HepG2 (cell line): ENCODE measurements at regions not wholly inside any gene's neighbourhood (a gene's known extent, or its start where the extent isn't known, plus 50 kb on each side); places are given as distances from the start of the nearest gene placed in this dataset.

Experiments
- ATAC-seq: fragments of 200-7000 bp; cut with Tn5 transposase; 3 replicates; pipeline ENCODE4 v1.9.1; 2020; ENCODE audit warnings: mild to moderate bottlenecking, moderate library complexity
- BruUV-seq: library from RNA; stranded (reverse); fragments of 400-500 nt; replicated peaks from 2 replicates; lab custom pipeline; 2021; lab: Mats Ljungman, UMichigan
- CTCF ChIA-PET: fragments of 300-600 bp; formaldehyde crosslinking; extraction: SDS; loops from one replicate; lab custom pipeline; 2021; ENCODE audit warnings: low total read pairs, inconsistent platforms, low intra/inter-chr PET ratio; lab: Yijun Ruan, JAX
- POLR2A ChIA-PET: fragments of 350-600 bp; sonication (Branson Sonifier 250); formaldehyde crosslinking; loops from one replicate; lab custom pipeline; 2020; ENCODE audit warnings: antibody characterized with exemption, inconsistent platforms; lab: Yijun Ruan, JAX
- DNase-seq: peaks from one replicate; pipeline ENCODE4 v3.0.0-alpha.2; 2015; ENCODE audit warnings: low spot score
- FAIRE-seq: peaks from 3 replicates; lab custom pipeline; 2011; peaks lifted over from hg19 to GRCh38; lab: Jason Lieb, UNC
- H2AFZ ChIP-seq: one replicate; pipeline ENCODE4 v1.6.1; 2011; ENCODE audit warnings: low read length, inconsistent platforms
- H3K27ac ChIP-seq: fragments of 300-600 bp; 3 replicates; pipeline ENCODE4 v1.8.0; 2011; ENCODE audit warnings: mixed run types, mild to moderate bottlenecking, mixed read lengths, low read length, inconsistent platforms; ENCODE audit not compliant: insufficient read depth; ENCODE audit errors: extremely low read length
- H3K27me3 ChIP-seq, 2 experiments: fragments of 200-600 bp in 1 of 2; 2 replicates in 1 of 2; 3 replicates in 1 of 2; pipeline versions ENCODE4 v1.6.0 to v1.8.0; 2011; ENCODE audit warnings: low read length in 2 of 2, mild to moderate bottlenecking in 2 of 2, moderate library complexity in 2 of 2, inconsistent platforms in 1 of 2; ENCODE audit not compliant: insufficient read depth in 2 of 2, control insufficient read depth in 1 of 2
- H3K36me3 ChIP-seq, 2 experiments: fragments of 200-600 bp in 1 of 2; replicated peaks in 1 of 2; 2 replicates in 1 of 2; 3 replicates in 1 of 2; pipeline versions ENCODE4 v1.5.1 to v1.8.0; 2011; ENCODE audit warnings: low read length in 2 of 2, inconsistent platforms in 1 of 2; ENCODE audit not compliant: insufficient read depth in 2 of 2, control insufficient read depth in 1 of 2
- H3K4me1 ChIP-seq: 2 replicates; pipeline ENCODE4 v1.5.1; 2012; ENCODE audit warnings: low read length, inconsistent platforms; ENCODE audit not compliant: insufficient read depth
- H3K4me2 ChIP-seq: 2 replicates; pipeline ENCODE4 v1.6.0; 2011; ENCODE audit warnings: low read depth, low read length, inconsistent platforms
- H3K4me3 ChIP-seq, 3 experiments: fragments of 200-600 bp in 1 of 3; sonication (generic), shearing (Covaris generic) in 1 of 3; replicated peaks in 1 of 3; 2 replicates each; pipeline ENCODE4 v1.5.1; 2011 to 2016; ENCODE audit warnings: low read length in 3 of 3, inconsistent platforms in 2 of 3, low read depth in 2 of 3, mild to moderate bottlenecking in 2 of 3, control low read depth in 1 of 3, mixed read lengths in 1 of 3; ENCODE audit not compliant: insufficient read depth in 1 of 3
- H3K79me2 ChIP-seq: one replicate; pipeline ENCODE4 v1.6.1; 2011; ENCODE audit warnings: low read length, inconsistent platforms; ENCODE audit not compliant: insufficient read depth
- H3K9ac ChIP-seq: 2 replicates; pipeline ENCODE4 v1.6.0; 2011; ENCODE audit warnings: mild to moderate bottlenecking, low read depth, low read length, inconsistent platforms; ENCODE audit not compliant: insufficient read depth
- H3K9me3 ChIP-seq: 2 replicates; pipeline ENCODE4 v1.5.1; 2012; ENCODE audit warnings: mild to moderate bottlenecking, low read length
- H4K20me1 ChIP-seq: 2 replicates; pipeline ENCODE4 v1.6.0; 2011; ENCODE audit warnings: inconsistent platforms, mild to moderate bottlenecking, low read length, moderate library complexity; ENCODE audit not compliant: insufficient read depth
- FOSL1 ChIP-seq: sonication (generic); formaldehyde crosslinking; IDR thresholded peaks from 2 replicates; pipeline ENCODE4 v1.9.0; 2021; ENCODE audit warnings: missing genetic modification reagents, borderline replicate concordance
- RXRB ChIP-seq: IDR thresholded peaks from 2 replicates; pipeline ENCODE4 v1.6.1; 2016; ENCODE audit warnings: borderline replicate concordance, missing genetic modification reagents, missing compliant biosample characterization
- SIN3A ChIP-seq: IDR thresholded peaks from 2 replicates; pipeline ENCODE4 v1.6.1; 2011; ENCODE audit warnings: low read depth, mild to moderate bottlenecking, control low read depth, low read length, borderline replicate concordance
- ZNF260 ChIP-seq: sonication (generic); formaldehyde crosslinking; IDR thresholded peaks from 2 replicates; pipeline ENCODE4 v1.4.0; 2020; ENCODE audit warnings: missing genetic modification reagents, low read depth, mild to moderate bottlenecking, borderline replicate concordance
- ZNF484 ChIP-seq: sonication (generic); formaldehyde crosslinking; IDR thresholded peaks from 2 replicates; pipeline ENCODE4 v1.5.1; 2020; ENCODE audit warnings: mild to moderate bottlenecking, low read depth, missing genetic modification reagents, borderline replicate concordance
- ZNF546 ChIP-seq: sonication (generic); formaldehyde crosslinking; conservative IDR thresholded peaks from 2 replicates; pipeline ENCODE4 v1.8.1; 2023; ENCODE audit warnings: mild to moderate bottlenecking, missing genetic modification reagents
- ZNF737 ChIP-seq: sonication (generic); formaldehyde crosslinking; IDR thresholded peaks from 2 replicates; pipeline ENCODE4 v1.5.0; 2020; ENCODE audit warnings: missing genetic modification reagents, mild to moderate bottlenecking, borderline replicate concordance
- ZSCAN30 ChIP-seq: sonication (generic); formaldehyde crosslinking; IDR thresholded peaks from 2 replicates; pipeline ENCODE4 v1.5.0; 2020; ENCODE audit warnings: mild to moderate bottlenecking, missing genetic modification reagents
- WGBS: methylation state at CpG from one replicate; pipeline ENCODE4 v1.1.6; 2017; ENCODE audit warnings: low lambda C conversion rate; 5-methylcytosine and 5-hydroxymethylcytosine counted together
- in situ Hi-C: cut with HindIII; loops from 2 replicates; pipeline ENCODE4 v1.10.0; 2017; ENCODE audit warnings: low pct_unique_long_range_greater_than_20kb; ENCODE audit not compliant: extremely low pct_ligation_motif_present
- intact Hi-C: fragments of 100-400 bp; cut with micrococcal nuclease; formaldehyde crosslinking; loops from one replicate; pipeline ENCODE4 v1.10.0; 2022; ENCODE audit not compliant: unreplicated experiment
- TF ChIP-seq, protein P1 (sequence below): IDR thresholded peaks from 2 replicates; pipeline ENCODE4 v1.6.1; 2018; ENCODE audit warnings: missing genetic modification reagents
- TF ChIP-seq, protein P2 (sequence below): IDR thresholded peaks from 2 replicates; pipeline ENCODE4 v1.6.1; 2016; ENCODE audit warnings: missing biosample characterization, missing genetic modification reagents, low read depth
- TF ChIP-seq, protein P3 (sequence below): sonication (generic); formaldehyde crosslinking; IDR thresholded peaks from 2 replicates; pipeline ENCODE4 v1.4.0; 2020; ENCODE audit warnings: missing genetic modification reagents, borderline replicate concordance
- TF ChIP-seq, protein P4 (sequence below): sonication (generic); formaldehyde crosslinking; IDR thresholded peaks from 2 replicates; pipeline ENCODE4 v1.4.0; 2020; ENCODE audit warnings: mild to moderate bottlenecking, low read depth, missing genetic modification reagents
- TF ChIP-seq, protein P5 (sequence below): sonication (generic); formaldehyde crosslinking; IDR thresholded peaks from 2 replicates; pipeline ENCODE4 v1.4.0; 2020; ENCODE audit warnings: low read depth, mild to moderate bottlenecking, missing genetic modification reagents

DNA sequence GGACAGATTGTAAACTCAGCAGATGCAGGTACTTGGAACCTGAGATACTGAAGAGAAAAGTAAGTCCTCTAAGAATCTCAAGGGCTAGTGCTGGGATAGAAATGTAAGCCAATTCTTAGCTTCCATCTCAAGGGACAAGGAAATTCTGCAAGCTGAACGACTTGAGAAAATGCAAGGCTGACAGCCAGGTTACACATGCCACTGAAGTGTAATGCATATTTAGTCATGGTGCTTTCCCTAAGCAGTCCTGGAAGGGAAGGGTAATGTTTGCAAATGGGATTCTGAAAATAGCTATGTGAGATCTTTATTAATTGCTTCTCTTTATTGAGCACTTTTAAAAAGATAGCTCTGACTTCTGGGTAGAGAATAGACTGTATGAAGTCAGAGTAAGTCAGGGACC lies 402.7 kb upstream of the SEL1L start:
- H2AFZ ChIP-seq: no peak overlapping the region
- no TSS peak for BruUV-seq
- no peak overlapping the region for H3K4me2 ChIP-seq
- H3K27me3 ChIP-seq: no peaks in the 10 kb centered on the region
- in situ Hi-C loops: no loop called here
- no peaks in the 10 kb centered on the region for H3K79me2 ChIP-seq
- 0% methylated on average over 1 of the region's 1 CpG for WGBS
- TF ChIP-seq FOSL1 (CRISPR knock-in tag): no peak
- TF ChIP-seq, protein P1, sequence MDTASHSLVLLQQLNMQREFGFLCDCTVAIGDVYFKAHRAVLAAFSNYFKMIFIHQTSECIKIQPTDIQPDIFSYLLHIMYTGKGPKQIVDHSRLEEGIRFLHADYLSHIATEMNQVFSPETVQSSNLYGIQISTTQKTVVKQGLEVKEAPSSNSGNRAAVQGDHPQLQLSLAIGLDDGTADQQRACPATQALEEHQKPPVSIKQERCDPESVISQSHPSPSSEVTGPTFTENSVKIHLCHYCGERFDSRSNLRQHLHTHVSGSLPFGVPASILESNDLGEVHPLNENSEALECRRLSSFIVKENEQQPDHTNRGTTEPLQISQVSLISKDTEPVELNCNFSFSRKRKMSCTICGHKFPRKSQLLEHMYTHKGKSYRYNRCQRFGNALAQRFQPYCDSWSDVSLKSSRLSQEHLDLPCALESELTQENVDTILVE (CRISPR knock-in tag): no peak
- TF ChIP-seq, protein P2, sequence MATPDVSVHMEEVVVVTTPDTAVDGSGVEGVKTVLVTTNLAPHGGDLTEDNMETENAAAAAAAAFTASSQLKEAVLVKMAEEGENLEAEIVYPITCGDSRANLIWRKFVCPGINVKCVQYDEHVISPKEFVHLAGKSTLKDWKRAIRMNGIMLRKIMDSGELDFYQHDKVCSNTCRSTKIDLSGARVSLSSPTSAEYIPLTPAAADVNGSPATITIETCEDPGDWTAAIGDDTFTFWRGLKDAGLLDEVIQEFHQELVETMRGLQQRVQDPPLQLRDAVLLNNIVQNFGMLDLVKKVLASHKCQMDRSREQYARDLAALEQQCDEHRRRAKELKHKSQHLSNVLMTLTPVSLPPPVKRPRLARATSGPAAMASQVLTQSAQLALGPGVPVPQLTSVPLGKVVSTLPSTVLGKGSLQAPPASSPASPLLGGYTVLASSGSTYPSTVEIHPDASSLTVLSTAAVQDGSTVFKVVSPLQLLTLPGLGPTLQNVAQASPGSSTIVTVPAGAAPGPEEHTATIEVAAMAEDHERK: no peak
- TF ChIP-seq, protein P3, sequence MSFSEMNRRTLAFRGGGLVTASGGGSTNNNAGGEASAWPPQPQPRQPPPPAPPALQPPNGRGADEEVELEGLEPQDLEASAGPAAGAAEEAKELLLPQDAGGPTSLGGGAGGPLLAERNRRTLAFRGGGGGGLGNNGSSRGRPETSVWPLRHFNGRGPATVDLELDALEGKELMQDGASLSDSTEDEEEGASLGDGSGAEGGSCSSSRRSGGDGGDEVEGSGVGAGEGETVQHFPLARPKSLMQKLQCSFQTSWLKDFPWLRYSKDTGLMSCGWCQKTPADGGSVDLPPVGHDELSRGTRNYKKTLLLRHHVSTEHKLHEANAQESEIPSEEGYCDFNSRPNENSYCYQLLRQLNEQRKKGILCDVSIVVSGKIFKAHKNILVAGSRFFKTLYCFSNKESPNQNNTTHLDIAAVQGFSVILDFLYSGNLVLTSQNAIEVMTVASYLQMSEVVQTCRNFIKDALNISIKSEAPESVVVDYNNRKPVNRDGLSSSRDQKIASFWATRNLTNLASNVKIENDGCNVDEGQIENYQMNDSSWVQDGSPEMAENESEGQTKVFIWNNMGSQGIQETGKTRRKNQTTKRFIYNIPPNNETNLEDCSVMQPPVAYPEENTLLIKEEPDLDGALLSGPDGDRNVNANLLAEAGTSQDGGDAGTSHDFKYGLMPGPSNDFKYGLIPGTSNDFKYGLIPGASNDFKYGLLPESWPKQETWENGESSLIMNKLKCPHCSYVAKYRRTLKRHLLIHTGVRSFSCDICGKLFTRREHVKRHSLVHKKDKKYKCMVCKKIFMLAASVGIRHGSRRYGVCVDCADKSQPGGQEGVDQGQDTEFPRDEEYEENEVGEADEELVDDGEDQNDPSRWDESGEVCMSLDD: no peak
- no peak for TF ChIP-seq ZSCAN30 (CRISPR knock-in tag)
- TF ChIP-seq ZNF546: no peak
- TF ChIP-seq SIN3A: no peak
- TF ChIP-seq, protein P4, sequence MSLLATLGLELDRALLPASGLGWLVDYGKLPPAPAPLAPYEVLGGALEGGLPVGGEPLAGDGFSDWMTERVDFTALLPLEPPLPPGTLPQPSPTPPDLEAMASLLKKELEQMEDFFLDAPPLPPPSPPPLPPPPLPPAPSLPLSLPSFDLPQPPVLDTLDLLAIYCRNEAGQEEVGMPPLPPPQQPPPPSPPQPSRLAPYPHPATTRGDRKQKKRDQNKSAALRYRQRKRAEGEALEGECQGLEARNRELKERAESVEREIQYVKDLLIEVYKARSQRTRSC (CRISPR knock-in tag): no peak
- TF ChIP-seq ZNF260 (CRISPR knock-in tag): no peak
- TF ChIP-seq RXRB: no peak
- no peak for TF ChIP-seq ZNF737 (CRISPR knock-in tag)
- no peak for TF ChIP-seq ZNF484 (CRISPR knock-in tag)
- TF ChIP-seq, protein P5, sequence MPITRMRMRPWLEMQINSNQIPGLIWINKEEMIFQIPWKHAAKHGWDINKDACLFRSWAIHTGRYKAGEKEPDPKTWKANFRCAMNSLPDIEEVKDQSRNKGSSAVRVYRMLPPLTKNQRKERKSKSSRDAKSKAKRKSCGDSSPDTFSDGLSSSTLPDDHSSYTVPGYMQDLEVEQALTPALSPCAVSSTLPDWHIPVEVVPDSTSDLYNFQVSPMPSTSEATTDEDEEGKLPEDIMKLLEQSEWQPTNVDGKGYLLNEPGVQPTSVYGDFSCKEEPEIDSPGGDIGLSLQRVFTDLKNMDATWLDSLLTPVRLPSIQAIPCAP (CRISPR knock-in tag): no peak
- H3K4me1 ChIP-seq: no peaks in the 10 kb centered on the region
- no peak overlapping the region for H3K9ac ChIP-seq
- no peak overlapping the region for H3K4me3 ChIP-seq
- no peaks in the 10 kb centered on the region for H4K20me1 ChIP-seq
- no peak overlapping the region for H3K27ac ChIP-seq
- ATAC-seq (no peak), FAIRE-seq (no peak), DNase-seq (no peak)
- POLR2A ChIA-PET: no interaction called here
- CTCF ChIA-PET: no interaction called here
- H3K9me3 ChIP-seq: peaks cover 81% of the 10 kb centered on the region
- intact Hi-C loops: no loop called here
- H3K36me3 ChIP-seq: no peaks in the 10 kb centered on the region
